IPS DF 19.7 (cell line): ENCODE measurements at regions not wholly inside any gene's neighbourhood (a gene's known extent, or its start where the extent isn't known, plus 50 kb on each side); places are given as distances from the start of the nearest gene placed in this dataset.
"Not testable (repeated sequence)": the region's sequence is repeated elsewhere in the genome, so short reads cannot be mapped to it uniquely, and the experiment has no call there.

ENCODE experiments used
- DNase-seq: peaks from one replicate; pipeline ENCODE4 v3.0.0-alpha.2; 2013; ENCODE audit warnings: low read depth, low spot score

- no peak for DNase-seq
Observed at GRCh38 chr2:49686897-49687442, 532.7 kb upstream of the FSHR start.

- DNase-seq, result peak; percentile 15
Observed at GRCh38 chr2:49686291-49686690, 532.0 kb upstream of the FSHR start.

GRCh38 chr2:49677227-49677626 lies 522.9 kb upstream of the FSHR start:
- DNase-seq, result no peak

- no peak for DNase-seq
Observed at GRCh38 chr2:49664827-49665226, 510.5 kb upstream of the FSHR start.

GRCh38 chr2:49661809-49662208 lies 507.5 kb upstream of the FSHR start:
- DNase-seq, result no peak

GRCh38 chr2:49656853-49657252 lies 502.5 kb upstream of the FSHR start:
- DNase-seq, result no peak

GRCh38 chr2:49643149-49643548 lies 488.8 kb upstream of the FSHR start:
- DNase-seq, result no peak

- DNase-seq, result no peak
Observed at GRCh38 chr2:49640630-49641029, 486.3 kb upstream of the FSHR start.

- DNase-seq, result no peak
Observed at GRCh38 chr2:49621016-49621415, 466.7 kb upstream of the FSHR start.

- DNase-seq, result no peak
Observed at GRCh38 chr2:49619804-49620203, 465.5 kb upstream of the FSHR start.

- no peak for DNase-seq
Observed at GRCh38 chr2:49618491-49618890, 464.2 kb upstream of the FSHR start.

GRCh38 chr2:49616800-49617199 lies 462.5 kb upstream of the FSHR start:
- no peak for DNase-seq

GRCh38 chr2:49611796-49612195 lies 457.5 kb upstream of the FSHR start:
- not testable (repeated sequence) for DNase-seq

GRCh38 chr2:49600524-49600923 lies 446.2 kb upstream of the FSHR start:
- no peak for DNase-seq

- DNase-seq, result no peak
Observed at GRCh38 chr2:49598231-49598630, 443.9 kb upstream of the FSHR start.

GRCh38 chr2:49585921-49586320 lies 431.6 kb upstream of the FSHR start:
- no peak for DNase-seq

- no peak for DNase-seq
Observed at GRCh38 chr2:49582946-49583345, 428.6 kb upstream of the FSHR start.

- no peak for DNase-seq
Observed at GRCh38 chr2:49577041-49577440, 422.7 kb upstream of the FSHR start.

- DNase-seq, result no peak
Observed at GRCh38 chr2:49569176-49569575, 414.9 kb upstream of the FSHR start.

GRCh38 chr2:49567811-49568600 lies 413.7 kb upstream of the FSHR start:
- DNase-seq, result no peak

- no peak for DNase-seq
Observed at GRCh38 chr2:49567021-49567420, 412.7 kb upstream of the FSHR start.

- DNase-seq, result no peak
Observed at GRCh38 chr2:49553658-49554057, 399.3 kb upstream of the FSHR start.

- no peak for DNase-seq
Observed at GRCh38 chr2:49532702-49533101, 378.4 kb upstream of the FSHR start.
